GM12878 (cell line): ENCODE measurements at regions not wholly inside any gene's neighbourhood (a gene's known extent, or its start where the extent isn't known, plus 50 kb on each side); places are given as distances from the start of the nearest gene placed in this dataset.

ENCODE experiments used
- ATAC-seq: fragments of 200-7000 bp; cut with Tn5 transposase; 3 replicates; pipeline ENCODE4 v1.9.1; 2020; ENCODE audit warnings: mild to moderate bottlenecking, moderate library complexity
- BruUV-seq: library from RNA; stranded (reverse); fragments of 400-500 nt; replicated peaks from 2 replicates; lab custom pipeline; 2021; lab: Mats Ljungman, UMichigan
- CTCF ChIA-PET: fragments of 300-600 bp; sonication (Branson Sonifier 250); formaldehyde crosslinking; extraction: SDS; loops from one replicate; lab custom pipeline; 2021; ENCODE audit warnings: inconsistent platforms; lab: Yijun Ruan, JAX
- POLR2A ChIA-PET: fragments of 350-600 bp; formaldehyde crosslinking; extraction: SDS; loops from one replicate; lab custom pipeline; 2021; ENCODE audit warnings: inconsistent platforms; lab: Charles Lee
- RAD21 ChIA-PET: fragments of 300-600 bp; sonication (Branson Sonifier 250); formaldehyde crosslinking; loops from one replicate; lab custom pipeline; 2023; ENCODE audit warnings: antibody characterized with exemption; ENCODE audit not compliant: unreplicated experiment; lab: Charles Lee
- SMC1A ChIA-PET: fragments of 300-600 bp; sonication (Branson Sonifier 250); formaldehyde crosslinking; loops from one replicate; lab custom pipeline; 2023; ENCODE audit not compliant: unreplicated experiment, uncharacterized antibody; lab: Charles Lee
- DNase-seq: peaks from one replicate; pipeline ENCODE4 v3.0.0-alpha.2; 2011; ENCODE audit warnings: low read depth, low spot score
- FAIRE-seq: peaks from 3 replicates; lab custom pipeline; 2011; peaks lifted over from hg19 to GRCh38; lab: Jason Lieb, UNC
- H2AFZ ChIP-seq: 2 replicates; pipeline ENCODE4 v1.6.0; 2011; ENCODE audit warnings: low read depth, low read length, control low read depth; ENCODE audit not compliant: control insufficient read depth
- H3K27ac ChIP-seq: 2 replicates; pipeline ENCODE4 v1.5.1; 2011; ENCODE audit warnings: control low read depth; ENCODE audit not compliant: control insufficient read depth, insufficient read depth
- H3K27me3 ChIP-seq, 2 experiments: replicated peaks in 1 of 2; 2 replicates each; pipeline versions ENCODE4 v1.6.0 to v1.6.1; 2011; ENCODE audit warnings: low read length in 1 of 2; ENCODE audit not compliant: control insufficient read depth in 2 of 2, insufficient read depth in 2 of 2
- H3K36me3 ChIP-seq, 2 experiments: 2 replicates each; pipeline ENCODE4 v1.5.1; 2011; ENCODE audit warnings: low read length in 1 of 2; ENCODE audit not compliant: control insufficient read depth in 2 of 2, insufficient read depth in 2 of 2
- H3K4me1 ChIP-seq: 2 replicates; pipeline ENCODE4 v1.6.1; 2011; ENCODE audit warnings: mild to moderate bottlenecking, low read length, moderate library complexity, mixed read lengths; ENCODE audit not compliant: control insufficient read depth, insufficient read depth
- H3K4me2 ChIP-seq: 2 replicates; pipeline ENCODE4 v1.6.0; 2011; ENCODE audit warnings: control low read depth; ENCODE audit not compliant: control insufficient read depth, insufficient read depth
- H3K4me3 ChIP-seq: fragments of 200-600 bp; sonication (generic); 2 replicates; pipeline ENCODE4 v1.5.1; 2016
- H3K79me2 ChIP-seq: 2 replicates; pipeline ENCODE4 v1.6.0; 2011; ENCODE audit warnings: low read length; ENCODE audit not compliant: control insufficient read depth, insufficient read depth
- H3K9ac ChIP-seq: 2 replicates; pipeline ENCODE4 v1.8.0; 2011; ENCODE audit warnings: low read length, control low read depth, mixed read lengths; ENCODE audit not compliant: control insufficient read depth, insufficient read depth
- H3K9me3 ChIP-seq: replicated peaks from 3 replicates; pipeline ENCODE4 v1.5.1; 2011; ENCODE audit warnings: mild to moderate bottlenecking, low read length; ENCODE audit not compliant: control insufficient read depth, insufficient read depth
- H4K20me1 ChIP-seq: 2 replicates; pipeline ENCODE4 v1.6.0; 2011; ENCODE audit not compliant: control insufficient read depth, insufficient read depth
- BMI1 ChIP-seq: fragments of 450-650 bp; IDR thresholded peaks from 2 replicates; pipeline ENCODE4 v1.6.1; 2016; ENCODE audit warnings: mild to moderate bottlenecking, moderate library complexity, borderline replicate concordance
- CBX5 ChIP-seq: sonication (generic); IDR thresholded peaks from 2 replicates; pipeline ENCODE4 v1.6.1; 2016; ENCODE audit warnings: low read depth, moderate library complexity, mild to moderate bottlenecking, inconsistent platforms
- CHD1 ChIP-seq: IDR thresholded peaks from 2 replicates; pipeline ENCODE4 v1.6.1; 2012; ENCODE audit warnings: low read depth, low read length, improper control_type of control experiment
- CHD4 ChIP-seq: fragments of 200-600 bp; sonication (generic); IDR thresholded peaks from 2 replicates; pipeline ENCODE4 v1.6.1; 2016; ENCODE audit warnings: mild to moderate bottlenecking
- CREM ChIP-seq: IDR thresholded peaks from 2 replicates; pipeline ENCODE4 v1.6.1; 2014; ENCODE audit warnings: antibody characterized with exemption, low read depth
- CTCF ChIP-seq, 3 experiments: IDR thresholded peaks in 2 of 3; conservative IDR thresholded peaks in 1 of 3; 2 replicates each; pipeline ENCODE4 v1.5.1; 2011; ENCODE audit warnings: low read depth in 3 of 3, low read length in 3 of 3, mild to moderate bottlenecking in 3 of 3, control low read depth in 2 of 3, moderate library complexity in 2 of 3, inconsistent platforms in 1 of 3, mixed read lengths in 1 of 3; ENCODE audit not compliant: control insufficient read depth in 2 of 3, insufficient read depth in 1 of 3; ENCODE audit errors: extremely low read depth in 1 of 3
- IRF3 ChIP-seq: fragments of 450-650 bp; IDR thresholded peaks from 2 replicates; pipeline ENCODE4 v1.6.1; 2014; ENCODE audit warnings: mild to moderate bottlenecking
- LARP7 ChIP-seq: fragments of 450-650 bp; IDR thresholded peaks from 2 replicates; pipeline ENCODE4 v1.6.1; 2017; ENCODE audit warnings: mild to moderate bottlenecking
- MYC ChIP-seq: IDR thresholded peaks from 2 replicates; pipeline ENCODE4 v1.6.1; 2011; ENCODE audit warnings: mild to moderate bottlenecking, low read length, moderate library complexity, inconsistent platforms; ENCODE audit not compliant: insufficient read depth, insufficient replicate concordance, insufficient read length, severe bottlenecking
- PBX3 ChIP-seq: IDR thresholded peaks from 2 replicates; pipeline ENCODE4 v1.6.1; 2011; ENCODE audit warnings: mild to moderate bottlenecking, low read depth, low read length, moderate library complexity; ENCODE audit not compliant: insufficient replicate concordance
- PML ChIP-seq: IDR thresholded peaks from 2 replicates; pipeline ENCODE4 v1.6.1; 2012; ENCODE audit warnings: low read length, inconsistent platforms
- SMAD1 ChIP-seq: fragments of 450-650 bp; IDR thresholded peaks from 2 replicates; pipeline ENCODE4 v1.6.1; 2018; ENCODE audit warnings: mild to moderate bottlenecking, low read depth; ENCODE audit not compliant: partially characterized antibody
- SMARCA5 ChIP-seq: fragments of 450-650 bp; IDR thresholded peaks from 2 replicates; pipeline ENCODE4 v1.6.1; 2017; ENCODE audit warnings: mild to moderate bottlenecking
- ZNF207 ChIP-seq: fragments of 450-650 bp; IDR thresholded peaks from 2 replicates; pipeline ENCODE4 v1.6.1; 2014; ENCODE audit warnings: antibody characterized with exemption, mild to moderate bottlenecking, borderline replicate concordance
- ZNF384 ChIP-seq: IDR thresholded peaks from 2 replicates; pipeline ENCODE4 v1.6.1; 2012; ENCODE audit warnings: low read depth, mild to moderate bottlenecking, low read length, improper control_type of control experiment, borderline replicate concordance
- WGBS: methylation state at CpG from one replicate; pipeline ENCODE4 v1.1.6; 2016; ENCODE audit warnings: low lambda C conversion rate; ENCODE audit not compliant: insufficient replicate concordance, insufficient coverage; ENCODE audit errors: missing lambda C conversion rate; 5-methylcytosine and 5-hydroxymethylcytosine counted together
- in situ Hi-C: fragments of 300-500 bp; cut with MboI; formaldehyde crosslinking; loops from 9 replicates; pipeline ENCODE4 v1.14.3; 2018; ENCODE audit warnings: mixed read lengths
- intact Hi-C: fragments of 100-400 bp; cut with micrococcal nuclease; formaldehyde crosslinking; loops from one replicate; pipeline ENCODE4 v1.14.2; 2022; ENCODE audit not compliant: unreplicated experiment

GRCh38 chr3:80142714-80143113, 374.9 kb upstream of the ROBO1 start:
- RAD21 ChIA-PET: no interaction called here
- Histone ChIP-seq H3K4me2 (no peak overlapping the region), H2AFZ (no peak overlapping the region), H3K27me3 (no peaks in the 10 kb centered on the region), H3K4me1 (no peaks in the 10 kb centered on the region)
- BruUV-seq: no TSS peak
- TF ChIP-seq CTCF (IDR thresholded peaks at IDR 0.05 in 2 of 3, conservative IDR thresholded peaks at IDR 0.05 in 1 of 3; ENCODE audit: control insufficient read depth in 2 of 3, extremely low read depth in 1 of 3, insufficient read depth in 1 of 3, low read depth in 3 of 3, low read length in 3 of 3): no peak
- TF ChIP-seq, all 136 proteins: peak for 0
- Histone ChIP-seq H3K9ac (no peak overlapping the region), H3K4me3 (no peak overlapping the region), H3K36me3 (no peaks in the 10 kb centered on the region), H3K9me3 (no peaks in the 10 kb centered on the region), H3K79me2 (no peaks in the 10 kb centered on the region), H4K20me1 (no peaks in the 10 kb centered on the region), H3K27ac (no peak overlapping the region)
- no peak for FAIRE-seq
- no peak for ATAC-seq
- no peak for DNase-seq
- intact Hi-C loops (no loop called here), in situ Hi-C loops (no loop called here)
- CTCF ChIA-PET: no interaction called here
- POLR2A ChIA-PET: no interaction called here
- 33% methylated on average over 4 of the region's 4 CpGs for WGBS
- SMC1A ChIA-PET: no interaction called here

- 4% methylated on average over 2 of the region's 2 CpGs for WGBS
- ATAC-seq: no peak
- CTCF ChIA-PET: no interaction called here
- TF ChIP-seq ZNF207 (no peak), ZNF384 (no peak), SMAD1 (no peak), PBX3 (no peak), PML (no peak), LARP7 (no peak), SMARCA5 (no peak), CHD1 (no peak), IRF3 (no peak), CREM (no peak), BMI1 (no peak), CHD4 (no peak), CBX5 (no peak), MYC (no peak)
Measured at GRCh38 chr3:80141557-80141956, 373.8 kb upstream of the ROBO1 start.

More at GRCh38 chr3:80141557-80141956, 373.8 kb upstream of the ROBO1 start:
- Histone ChIP-seq H3K9ac (no peak overlapping the region), H4K20me1 (no peaks in the 10 kb centered on the region), H3K36me3 (no peaks in the 10 kb centered on the region), H3K4me1 (no peaks in the 10 kb centered on the region), H3K27ac (no peak overlapping the region), H3K79me2 (no peaks in the 10 kb centered on the region), H2AFZ (no peak overlapping the region), H3K9me3 (no peaks in the 10 kb centered on the region), H3K4me2 (no peak overlapping the region), H3K4me3 (no peak overlapping the region), H3K27me3 (no peaks in the 10 kb centered on the region)
- DNase-seq (no peak), FAIRE-seq (no peak)
- BruUV-seq: no TSS peak
- in situ Hi-C loops (no loop called here), intact Hi-C loops (no loop called here)
- SMC1A ChIA-PET: no interaction called here
- POLR2A ChIA-PET: interaction anchor here (0.6 kb wide), 1 partner anchor 185 kb away, joined by 3 read pairs; no protein-coding TSS in a partner anchor
- RAD21 ChIA-PET: no interaction called here
